ENCODE measurements at regions not wholly inside any gene's neighbourhood (a gene's known extent, or its start where the extent isn't known, plus 50 kb on each side); places are given as distances from the start of the nearest gene placed in this dataset.
"Not testable (repeated sequence)": the region's sequence is repeated elsewhere in the genome, so short reads cannot be mapped to it uniquely, and the experiment has no call there.

GRCh38 chr3:164375538-164375937 is 702.8 kb downstream of the SI start:
- DNase-seq (ENCODE audit: low spot score) = no peak

DNA sequence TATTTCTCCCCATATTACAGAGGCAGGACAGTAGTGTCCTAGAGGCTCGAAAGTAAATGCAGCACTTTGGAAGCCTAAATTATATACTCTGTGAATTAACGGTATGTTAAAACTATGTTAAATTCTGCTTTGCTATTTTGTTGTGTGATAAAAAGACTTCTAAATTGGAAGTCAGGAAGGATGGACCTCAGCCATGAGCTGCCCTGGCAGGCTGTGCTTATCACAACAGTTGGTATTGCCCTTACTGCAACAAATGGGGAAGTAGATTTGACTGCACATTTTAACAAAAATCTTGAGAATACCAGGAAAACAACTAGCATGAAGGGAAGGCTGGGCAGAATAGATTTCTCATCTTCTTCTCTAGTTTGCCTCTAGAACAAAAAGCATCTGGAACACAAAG is 706.6 kb downstream of the SI start:
- no peak for DNase-seq (ENCODE audit: low spot score)

- DNase-seq (ENCODE audit: low spot score) = no peak
These were observed 707.3 kb downstream of the SI start for GRCh38 chr3:164370970-164371369.

GRCh38 chr3:164365242-164365641 is 713.1 kb downstream of the SI start:
- no peak for DNase-seq (ENCODE audit: low spot score)

DNA sequence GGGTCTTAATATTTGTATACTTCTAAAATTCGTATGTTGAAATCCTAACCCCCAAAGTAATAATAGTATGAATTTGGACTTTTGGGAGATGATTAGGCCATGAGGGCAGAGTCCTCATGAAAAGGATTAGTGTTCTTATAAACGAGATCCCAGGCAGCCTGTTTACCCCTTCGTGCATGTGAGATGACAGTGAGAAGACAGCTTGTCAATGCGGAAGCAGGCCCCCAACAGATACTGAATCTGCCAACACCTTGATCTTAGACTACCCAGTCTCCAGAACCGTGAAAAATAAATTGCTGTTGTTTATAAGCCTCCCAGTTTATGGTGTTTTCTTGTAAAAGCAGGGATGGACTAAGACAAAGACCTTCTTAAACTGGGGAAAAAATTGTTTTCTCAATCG is 714.2 kb downstream of the SI start:
- DNase-seq (ENCODE audit: low spot score) = no peak

DNA sequence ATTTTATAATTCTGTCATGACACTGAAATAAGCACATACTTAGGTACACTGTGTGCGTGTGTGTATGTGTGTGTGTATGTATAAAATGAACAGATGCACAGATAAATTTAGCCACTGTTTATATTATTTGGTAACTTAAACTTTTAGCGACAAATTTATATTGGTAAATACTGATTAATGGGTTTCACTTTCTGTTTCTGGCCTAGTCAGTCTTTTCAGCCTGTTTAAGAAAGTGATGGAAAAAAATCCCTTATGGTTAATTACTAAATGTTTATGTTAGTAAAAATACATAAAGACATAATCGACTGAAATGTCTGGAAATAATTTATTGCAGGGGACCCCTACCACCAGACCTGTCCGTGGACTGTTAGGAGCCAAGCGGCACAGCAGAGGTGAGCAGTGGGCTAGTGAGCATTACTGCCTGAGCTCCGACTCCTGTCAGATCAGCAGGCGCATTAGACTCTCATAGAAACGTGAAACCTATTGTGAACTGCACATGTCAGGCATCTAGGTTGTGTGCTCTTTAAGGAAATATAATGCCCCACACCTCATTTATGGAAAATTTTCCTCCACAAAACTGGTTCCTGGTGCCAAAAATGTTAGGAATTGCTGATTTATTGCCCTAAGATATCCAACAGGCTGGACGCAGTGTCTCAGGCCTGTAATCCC is 717.4 kb downstream of the SI start:
- DNase-seq (ENCODE audit: low spot score) = no peak

- DNase-seq (ENCODE audit: low spot score) = no peak
These were observed 718.2 kb downstream of the SI start for GRCh38 chr3:164360078-164360578.

GRCh38 chr3:164352991-164353390 is 725.3 kb downstream of the SI start:
- no peak for DNase-seq (ENCODE audit: low spot score)

- no peak for DNase-seq (ENCODE audit: low spot score)
These were observed 727.2 kb downstream of the SI start for GRCh38 chr3:164351131-164351530.

GRCh38 chr3:164342206-164342605 is 736.1 kb downstream of the SI start:
- not testable (repeated sequence) for DNase-seq (ENCODE audit: low spot score)

DNA sequence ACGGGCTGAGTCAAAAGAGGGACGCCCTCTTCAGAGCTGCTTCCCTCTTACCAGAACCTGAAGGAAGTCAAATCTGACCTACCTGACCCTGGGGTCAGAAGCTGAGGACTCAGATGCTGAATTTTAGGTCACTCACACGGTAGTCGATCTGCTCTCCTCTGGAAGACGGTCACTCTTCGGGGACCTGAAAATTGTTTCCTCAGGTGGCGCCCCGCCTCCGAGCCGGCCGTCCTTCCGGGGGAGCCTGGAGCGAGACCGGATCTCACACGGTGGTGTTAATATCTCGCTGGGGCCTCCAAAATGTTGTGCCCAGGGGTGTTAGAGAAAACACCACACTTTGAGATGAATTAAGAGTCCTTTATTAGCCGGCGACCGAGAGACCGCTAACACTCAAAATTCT is 737.2 kb downstream of the SI start:
- DNase-seq (ENCODE audit: low spot score) = no peak

DNA sequence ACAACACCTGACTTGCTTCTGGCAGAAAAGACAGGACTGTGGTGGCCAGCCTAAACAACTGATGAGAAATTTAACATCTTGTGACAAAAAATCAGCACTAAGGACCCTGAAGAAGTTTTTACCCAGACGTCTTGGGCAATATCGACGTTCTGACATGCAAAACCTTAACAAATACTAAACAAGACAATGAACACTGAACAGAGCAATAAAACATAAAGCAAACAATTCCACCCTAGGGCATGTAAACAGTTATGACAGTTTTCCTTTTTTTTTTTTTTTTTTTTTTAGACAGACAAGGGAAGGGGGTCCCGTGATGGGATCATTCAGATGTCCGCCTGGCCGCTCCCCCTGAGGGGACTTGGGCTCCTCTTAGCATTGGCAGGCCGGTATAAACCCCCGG is 738.0 kb downstream of the SI start:
- no peak for DNase-seq (ENCODE audit: low spot score)

- DNase-seq (ENCODE audit: low spot score) = peak; percentile 2
These were observed 745.2 kb downstream of the SI start for GRCh38 chr3:164332831-164333802.

DNA sequence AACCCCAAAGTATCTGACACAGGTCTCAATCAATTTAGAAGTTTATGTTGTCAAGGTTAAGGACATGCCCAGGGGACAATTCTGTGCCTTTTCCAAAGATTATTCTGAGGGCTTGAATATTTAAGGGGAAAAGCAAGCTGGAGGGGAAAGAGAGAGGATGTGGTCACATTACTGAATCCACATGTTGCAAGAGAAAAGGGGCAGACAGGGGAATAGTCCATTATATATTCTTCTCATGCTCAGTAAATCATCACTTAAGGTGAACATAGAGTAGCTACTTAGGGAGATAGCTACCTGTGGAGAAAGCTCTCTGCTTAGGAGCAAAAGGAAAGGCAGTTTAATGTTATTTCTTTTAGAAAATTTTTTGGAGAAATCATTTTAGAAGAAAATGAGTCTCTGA is 751.6 kb downstream of the SI start:
- DNase-seq (ENCODE audit: low spot score) = no peak

- no peak for DNase-seq (ENCODE audit: low spot score)
These were observed 757.3 kb downstream of the SI start for GRCh38 chr3:164320962-164321361.

- no peak for DNase-seq (ENCODE audit: low spot score)
These were observed 772.3 kb downstream of the SI start for GRCh38 chr3:164306042-164306441.

DNA sequence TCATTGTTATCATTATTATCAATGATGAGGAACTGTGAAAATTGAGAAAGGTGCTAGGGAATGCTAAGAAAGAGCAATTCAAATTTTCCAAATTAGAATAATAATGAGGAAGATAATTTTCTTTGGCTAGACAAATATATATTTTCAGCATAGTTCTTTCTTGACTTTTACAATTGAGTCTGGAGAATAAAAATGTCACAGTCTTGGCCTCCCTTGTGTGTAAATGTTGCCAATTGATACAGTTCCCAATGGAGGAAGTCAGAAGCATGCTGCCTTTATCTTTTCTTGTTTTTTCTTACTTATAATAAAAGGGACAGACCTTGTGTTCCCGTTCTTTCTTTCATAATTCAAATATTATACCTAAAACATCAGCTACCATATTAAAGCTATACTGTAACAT is 774.4 kb downstream of the SI start:
- no peak for DNase-seq (ENCODE audit: low spot score)

DNA sequence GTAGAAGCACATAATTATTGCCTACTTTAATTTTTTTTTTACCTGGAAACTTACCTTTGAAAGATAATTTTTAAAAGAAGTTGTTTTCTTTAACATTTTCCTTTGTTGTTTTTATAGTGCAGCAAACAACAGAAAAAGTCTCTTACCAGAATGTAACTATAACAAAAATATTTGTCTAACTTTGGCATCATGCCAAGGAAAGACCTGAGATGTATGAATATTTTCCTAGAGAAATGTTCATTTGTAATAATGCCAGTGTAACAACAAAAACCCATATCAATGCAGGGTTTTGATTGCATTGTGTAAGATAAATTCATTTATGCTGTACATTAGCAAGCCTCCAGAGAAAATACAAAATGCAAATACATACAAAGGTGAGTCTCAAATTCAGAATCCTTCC is 775.7 kb downstream of the SI start:
- DNase-seq (ENCODE audit: low spot score) = no peak

DNA sequence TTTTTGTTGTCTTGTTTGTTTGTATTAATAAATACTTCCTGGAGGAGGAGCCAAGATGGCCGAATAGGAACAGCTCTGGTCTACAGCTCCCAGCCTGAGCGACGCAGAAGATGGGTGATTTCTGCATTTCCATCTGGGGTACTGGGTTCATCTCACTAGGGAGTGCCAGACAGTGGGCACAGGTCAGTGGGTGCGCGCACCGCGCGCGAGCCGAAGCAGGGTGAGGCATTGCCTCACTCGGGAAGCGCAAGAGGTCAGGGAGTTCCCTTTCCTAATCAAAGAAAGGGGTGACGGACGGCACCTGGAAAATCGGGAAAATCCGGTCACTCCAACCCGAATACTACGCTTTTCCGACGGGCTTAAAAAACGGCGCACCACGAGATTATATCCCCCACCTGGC is 786.8 kb downstream of the SI start:
- not testable (repeated sequence) for DNase-seq (ENCODE audit: low spot score)

DNA sequence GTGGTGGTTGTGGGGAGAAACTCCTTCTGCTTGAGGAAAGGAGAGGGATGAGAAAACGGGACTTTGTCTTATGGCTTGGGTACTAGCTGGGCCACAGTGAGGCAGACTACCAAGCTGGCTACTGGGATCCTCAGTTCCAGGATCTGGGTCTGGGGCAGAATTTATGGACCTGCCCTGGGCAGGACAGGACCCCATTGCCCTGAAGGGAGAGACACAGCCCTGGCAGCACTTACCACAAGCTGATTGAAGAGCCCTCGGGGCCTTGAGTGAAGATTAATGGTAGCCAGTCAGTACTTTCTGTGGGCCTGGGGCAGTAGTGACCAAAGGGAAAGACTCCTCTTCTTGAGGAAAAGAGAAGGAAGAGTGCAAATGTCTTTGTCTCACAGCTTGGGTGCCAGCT is 799.7 kb downstream of the SI start:
- no peak for DNase-seq (ENCODE audit: low spot score)

GRCh38 chr3:164267053-164267452 is 811.2 kb downstream of the SI start:
- no peak for DNase-seq (ENCODE audit: low spot score)

GRCh38 chr3:164250923-164251322 is 827.4 kb downstream of the SI start:
- no peak for DNase-seq (ENCODE audit: low spot score)

DNA sequence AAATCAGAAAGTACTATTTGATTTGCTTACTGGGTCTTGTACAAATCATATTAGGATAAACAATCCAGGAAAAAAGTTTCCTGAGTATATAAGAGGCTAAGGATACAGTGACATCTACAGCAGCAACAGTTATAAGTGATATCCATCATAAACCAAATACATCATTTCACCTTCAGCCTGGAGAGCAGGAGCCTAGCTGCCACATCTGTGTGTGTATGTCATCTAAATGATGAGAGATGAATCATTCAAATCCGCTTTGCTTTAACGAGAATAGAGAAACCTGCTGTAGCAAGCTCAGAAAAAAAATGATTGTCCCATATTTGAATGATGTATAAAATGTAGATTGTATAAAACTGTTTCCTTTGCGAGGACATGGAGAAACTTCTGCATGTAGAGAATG is 841.4 kb downstream of the SI start:
- no peak for DNase-seq (ENCODE audit: low spot score)

Measured in pons (tissue), 1 donor.